A549 (cell line): ENCODE measurements at regions not wholly inside any gene's neighbourhood (a gene's known extent, or its start where the extent isn't known, plus 50 kb on each side); places are given as distances from the start of the nearest gene placed in this dataset.

Source experiments
- BCL3 ChIP-seq: fragments of >200 bp; sonication (Bioruptor Twin); formaldehyde crosslinking; IDR thresholded peaks from 3 replicates; pipeline ENCODE4 v1.6.1; 2016
- CTCF ChIP-seq: fragments of >200 bp; sonication (Bioruptor Twin); formaldehyde crosslinking; IDR thresholded peaks from 3 replicates; pipeline ENCODE4 v1.5.1; 2016
- ELK1 ChIP-seq: fragments of 150-350 bp; IDR thresholded peaks from 2 replicates; pipeline ENCODE4 v1.6.1; 2014; ENCODE audit warnings: low read depth, mild to moderate bottlenecking, low read length
- HDAC2 ChIP-seq: fragments of 200-600 bp; sonication (generic); IDR thresholded peaks from 2 replicates; pipeline ENCODE4 v1.6.1; 2016
- HMGXB4 ChIP-seq: fragments of 250-450 bp; sonication (Bioruptor Pico); IDR thresholded peaks from 2 replicates; pipeline ENCODE4 v1.5.0; 2021; ENCODE audit warnings: mild to moderate bottlenecking, moderate library complexity, borderline replicate concordance
- KDM5A ChIP-seq: fragments of 200-600 bp; sonication (generic); IDR thresholded peaks from 2 replicates; pipeline ENCODE4 v1.6.1; 2016; ENCODE audit warnings: antibody characterized with exemption, mild to moderate bottlenecking
- MAFK ChIP-seq: fragments of 450-650 bp; IDR thresholded peaks from 2 replicates; pipeline ENCODE4 v1.6.1; 2014; ENCODE audit not compliant: partially characterized antibody
- MAX ChIP-seq: IDR thresholded peaks from 2 replicates; pipeline ENCODE4 v1.6.1; 2012
- PHF8 ChIP-seq: fragments of 200-600 bp; sonication (generic); IDR thresholded peaks from 2 replicates; pipeline ENCODE4 v1.6.1; 2016; ENCODE audit warnings: low read depth, mild to moderate bottlenecking, antibody characterized with exemption, moderate library complexity, borderline replicate concordance
- POLR2A ChIP-seq: IDR thresholded peaks from 2 replicates; pipeline ENCODE4 v1.6.1; 2012; ENCODE audit warnings: mild to moderate bottlenecking, low read length
- RAD21 ChIP-seq, 2 experiments: fragments of >200 bp in 1 of 2; sonication (Bioruptor Twin) in 1 of 2; formaldehyde crosslinking in 1 of 2; IDR thresholded peaks in 1 of 2; conservative IDR thresholded peaks in 1 of 2; 2 replicates in 1 of 2; 3 replicates in 1 of 2; pipeline ENCODE4 v1.6.1; 2012 to 2018; ENCODE audit warnings: inconsistent platforms in 1 of 2
- RFX5 ChIP-seq: fragments of 450-650 bp; IDR thresholded peaks from 2 replicates; pipeline ENCODE4 v1.7.1; 2014; ENCODE audit warnings: antibody characterized with exemption, mild to moderate bottlenecking, moderate library complexity
- SMC3 ChIP-seq: fragments of >200 bp; sonication (Bioruptor Twin); formaldehyde crosslinking; IDR thresholded peaks from 3 replicates; pipeline ENCODE4 v1.6.1; 2018; ENCODE audit warnings: inconsistent platforms
- USF2 ChIP-seq: fragments of 450-650 bp; IDR thresholded peaks from 2 replicates; pipeline ENCODE4 v1.6.1; 2014; ENCODE audit warnings: antibody characterized with exemption

GRCh38 chr2:215835657-215836056 lies 177.7 kb downstream of the MREG start:
- TF ChIP-seq ELK1: no peak
- TF ChIP-seq RAD21 (conservative IDR thresholded peaks at IDR 0.05 in 1 of 2, IDR thresholded peaks at IDR 0.05 in 1 of 2): no peak
- TF ChIP-seq CTCF: no peak
- TF ChIP-seq POLR2A: no peak
- no peak for TF ChIP-seq RFX5
- TF ChIP-seq SMC3: no peak
- no peak for TF ChIP-seq BCL3
- TF ChIP-seq PHF8: no peak
- TF ChIP-seq HMGXB4 (CRISPR knock-in tag): no peak
- TF ChIP-seq MAFK: no peak
- TF ChIP-seq KDM5A: no peak
- TF ChIP-seq USF2: no peak
- no peak for TF ChIP-seq HDAC2
- TF ChIP-seq MAX: no peak
